Ovary (tissue), 7 donors: ENCODE measurements at regions not wholly inside any gene's neighbourhood (a gene's known extent, or its start where the extent isn't known, plus 50 kb on each side); places are given as distances from the start of the nearest gene placed in this dataset.

Experiments used
- DNase-seq, 5 donors: peaks; one replicate each; pipeline ENCODE4 v3.0.0-alpha.2; 2019 to 2020
- H3K27ac ChIP-seq, 2 donors: fragments of 200-600 bp; one replicate each; pipeline versions ENCODE4 v1.5.1 to v1.8.0; 2019 to 2022
- H3K27me3 ChIP-seq: fragments of 200-600 bp; one replicate; pipeline ENCODE4 v1.8.0; 2022
- H3K36me3 ChIP-seq: fragments of 200-600 bp; sonication (generic); one replicate; pipeline ENCODE4 v1.5.1; 2019
- H3K4me1 ChIP-seq: one replicate; pipeline ENCODE4 v1.8.1; 2013; ENCODE audit warnings: mild to moderate bottlenecking, moderate library complexity; ENCODE audit not compliant: insufficient read depth
- H3K4me3 ChIP-seq: fragments of 200-600 bp; sonication (generic); one replicate; pipeline ENCODE4 v1.5.1; 2017
- H3K9me3 ChIP-seq, 2 donors: fragments of 200-600 bp in 1 of 2; sonication (generic) in 1 of 2; one replicate each; pipeline versions ENCODE4 v1.5.1 to v1.8.1; 2013 to 2019; ENCODE audit warnings: mild to moderate bottlenecking in 1 of 2, moderate library complexity in 1 of 2
- EP300 ChIP-seq: sonication (generic); formaldehyde crosslinking; IDR thresholded peaks from one replicate; pipeline ENCODE4 v1.6.1; 2017; ENCODE audit warnings: antibody characterized with exemption
- POLR2A ChIP-seq: fragments of 450-650 bp; IDR thresholded peaks from one replicate; pipeline ENCODE4 v1.6.1; 2017; ENCODE audit warnings: antibody characterized with exemption, mild to moderate bottlenecking, moderate library complexity
- WGBS, 3 donors: extraction: QIAGEN DNeasy Blood & Tissue Kit in 1 of 3; methylation state at CpG; one replicate each; pipeline versions ENCODE4 v1.1.5 to v1.1.7; 2013 to 2017; 5-methylcytosine and 5-hydroxymethylcytosine counted together
- intact Hi-C, 4 donors: fragments of 100-400 bp; cut with DNase I; formaldehyde crosslinking; loops; one replicate each; pipeline versions ENCODE4 v1.11.0 to v1.15.1; 2022 to 2023
- TF ChIP-seq, protein P1 (sequence below), 3 donors: fragments of 450-650 bp in 2 of 3; fragments of 200-600 bp in 1 of 3; IDR thresholded peaks; one replicate each; pipeline versions ENCODE4 v1.5.1 to v1.8.0; 2016 to 2022; ENCODE audit warnings: antibody characterized with exemption in 3 of 3, mild to moderate bottlenecking in 1 of 3
- donor health status: DM: no; HTN: no; CAD: no; lungs with moderate emphysema.
- donor health status: DM: no; HTN: no; CAD: no.
- donor health status: Bipolar disorder and iron deficiency.
- donor health status: DM: no; HTN: no; CAD: no.
- donor health status: DM: yes; HTN: yes; CAD: no.

DNA sequence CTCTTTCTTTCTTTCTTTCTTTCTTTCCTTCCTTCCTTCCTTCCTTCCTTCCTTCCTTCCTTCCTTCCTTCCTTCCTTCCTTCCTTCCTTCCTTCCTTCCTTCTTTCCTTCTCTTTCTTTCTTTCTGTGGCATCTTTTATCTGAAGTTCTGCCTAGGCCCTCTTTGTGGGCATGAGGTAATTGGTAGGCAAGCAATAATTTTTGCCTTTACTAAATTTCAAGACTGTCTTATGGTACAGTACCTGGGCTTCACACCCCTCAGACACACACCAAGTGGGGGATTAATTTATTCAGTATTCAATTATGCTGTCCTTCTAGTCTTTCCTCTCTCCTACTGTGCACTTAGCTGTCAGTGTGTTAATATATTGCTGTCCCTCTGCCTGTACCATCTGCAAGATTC, 155.5 kb downstream of the OXSM start:
- Histone ChIP-seq H3K27me3 (no peaks in the 10 kb centered on the region), H3K9me3 (no peaks in the 10 kb centered on the region), H3K27ac (no peak overlapping the region), H3K36me3 (no peaks in the 10 kb centered on the region), H3K4me1 (no peaks in the 10 kb centered on the region), H3K4me3 (no peak overlapping the region)
- TF ChIP-seq, protein P1, sequence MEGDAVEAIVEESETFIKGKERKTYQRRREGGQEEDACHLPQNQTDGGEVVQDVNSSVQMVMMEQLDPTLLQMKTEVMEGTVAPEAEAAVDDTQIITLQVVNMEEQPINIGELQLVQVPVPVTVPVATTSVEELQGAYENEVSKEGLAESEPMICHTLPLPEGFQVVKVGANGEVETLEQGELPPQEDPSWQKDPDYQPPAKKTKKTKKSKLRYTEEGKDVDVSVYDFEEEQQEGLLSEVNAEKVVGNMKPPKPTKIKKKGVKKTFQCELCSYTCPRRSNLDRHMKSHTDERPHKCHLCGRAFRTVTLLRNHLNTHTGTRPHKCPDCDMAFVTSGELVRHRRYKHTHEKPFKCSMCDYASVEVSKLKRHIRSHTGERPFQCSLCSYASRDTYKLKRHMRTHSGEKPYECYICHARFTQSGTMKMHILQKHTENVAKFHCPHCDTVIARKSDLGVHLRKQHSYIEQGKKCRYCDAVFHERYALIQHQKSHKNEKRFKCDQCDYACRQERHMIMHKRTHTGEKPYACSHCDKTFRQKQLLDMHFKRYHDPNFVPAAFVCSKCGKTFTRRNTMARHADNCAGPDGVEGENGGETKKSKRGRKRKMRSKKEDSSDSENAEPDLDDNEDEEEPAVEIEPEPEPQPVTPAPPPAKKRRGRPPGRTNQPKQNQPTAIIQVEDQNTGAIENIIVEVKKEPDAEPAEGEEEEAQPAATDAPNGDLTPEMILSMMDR (IDR thresholded peaks at IDR 0.05) = no peak
- no peak for TF ChIP-seq POLR2A
- TF ChIP-seq EP300 = no peak
- no peak for DNase-seq
- intact Hi-C loops = no loop called here

DNA sequence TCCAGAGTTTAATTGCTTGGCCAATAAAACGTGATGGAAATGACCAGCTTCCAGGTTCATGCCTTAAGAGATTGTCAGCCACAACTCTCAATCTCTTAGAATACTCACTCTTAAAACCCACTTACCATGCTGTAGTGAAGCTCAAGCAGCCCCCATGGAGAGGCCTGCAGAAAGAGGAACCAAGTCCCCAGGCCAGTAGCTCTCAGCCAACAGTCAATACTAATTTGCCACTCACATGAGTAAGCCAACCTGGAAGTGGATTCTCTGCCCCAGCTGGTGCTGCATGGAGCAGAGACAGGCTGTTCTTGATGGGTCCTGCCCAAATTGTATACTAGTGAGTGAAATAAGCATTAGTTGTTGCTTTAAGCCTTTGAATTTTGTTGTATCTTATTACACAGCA, 155.9 kb downstream of the OXSM start:
- H3K4me1 ChIP-seq = no peaks in the 10 kb centered on the region
- TF ChIP-seq, protein P1 (IDR thresholded peaks at IDR 0.05) = no peak
- no peak overlapping the region for H3K27ac ChIP-seq
- H3K27me3 ChIP-seq = no peaks in the 10 kb centered on the region
- WGBS, 3 donors = 71 to 94% (median 82%) methylated on average over 1 of the region's 1 CpG
- no peaks in the 10 kb centered on the region for H3K36me3 ChIP-seq
- intact Hi-C loops = no loop called here
- DNase-seq = no peak
- no peak overlapping the region for H3K4me3 ChIP-seq
- H3K9me3 ChIP-seq = no peaks in the 10 kb centered on the region

- intact Hi-C loops = no loop called here
- Histone ChIP-seq H3K36me3 (no peaks in the 10 kb centered on the region), H3K27me3 (no peaks in the 10 kb centered on the region), H3K9me3 (no peaks in the 10 kb centered on the region), H3K4me3 (no peak overlapping the region), H3K27ac (no peak overlapping the region), H3K4me1 (no peaks in the 10 kb centered on the region)
- DNase-seq = no peak
- TF ChIP-seq POLR2A (no peak), EP300 (no peak)
- TF ChIP-seq, protein P1 (IDR thresholded peaks at IDR 0.05) = no peak
- 69 to 85% (median 81%) methylated on average over 2 of the region's 2 CpGs for WGBS, 3 donors
These were observed 162.2 kb downstream of the OXSM start for GRCh38 chr3:25952133-25952532.

GRCh38 chr3:25957026-25957425, 167.1 kb downstream of the OXSM start:
- H3K27me3 ChIP-seq = no peaks in the 10 kb centered on the region
- no peaks in the 10 kb centered on the region for H3K4me1 ChIP-seq
- H3K4me3 ChIP-seq = no peak overlapping the region
- no peaks in the 10 kb centered on the region for H3K36me3 ChIP-seq
- intact Hi-C loops = no loop called here
- no peak for DNase-seq
- no peak overlapping the region for H3K27ac ChIP-seq
- TF ChIP-seq EP300 (no peak), POLR2A (no peak)
- TF ChIP-seq, protein P1 (IDR thresholded peaks at IDR 0.05) = no peak
- no peaks in the 10 kb centered on the region for H3K9me3 ChIP-seq

- intact Hi-C loops = no loop called here
- WGBS, 3 donors = 87 to 94% (median 89%) methylated on average over 1 of the region's 1 CpG
These were observed 170.9 kb downstream of the OXSM start for GRCh38 chr3:25960776-25961175.

More at GRCh38 chr3:25960776-25961175, 170.9 kb downstream of the OXSM start:
- TF ChIP-seq EP300 = no peak
- no peak for TF ChIP-seq POLR2A
- TF ChIP-seq, protein P1 (IDR thresholded peaks at IDR 0.05) = no peak
- H3K4me1 ChIP-seq = no peaks in the 10 kb centered on the region
- H3K27ac ChIP-seq = no peak overlapping the region
- no peak for DNase-seq
- no peaks in the 10 kb centered on the region for H3K27me3 ChIP-seq
- no peak overlapping the region for H3K4me3 ChIP-seq
- no peaks in the 10 kb centered on the region for H3K9me3 ChIP-seq
- H3K36me3 ChIP-seq = no peaks in the 10 kb centered on the region
